Endothelial cell of hepatic sinusoid (primary cell): ENCODE measurements at regions not wholly inside any gene's neighbourhood (a gene's known extent, or its start where the extent isn't known, plus 50 kb on each side); places are given as distances from the start of the nearest gene placed in this dataset.

Source experiments
- in situ Hi-C: cut with HindIII; loops from 2 replicates; pipeline ENCODE4 v1.10.0; 2017; ENCODE audit warnings: low sequenced_read_pairs

DNA sequence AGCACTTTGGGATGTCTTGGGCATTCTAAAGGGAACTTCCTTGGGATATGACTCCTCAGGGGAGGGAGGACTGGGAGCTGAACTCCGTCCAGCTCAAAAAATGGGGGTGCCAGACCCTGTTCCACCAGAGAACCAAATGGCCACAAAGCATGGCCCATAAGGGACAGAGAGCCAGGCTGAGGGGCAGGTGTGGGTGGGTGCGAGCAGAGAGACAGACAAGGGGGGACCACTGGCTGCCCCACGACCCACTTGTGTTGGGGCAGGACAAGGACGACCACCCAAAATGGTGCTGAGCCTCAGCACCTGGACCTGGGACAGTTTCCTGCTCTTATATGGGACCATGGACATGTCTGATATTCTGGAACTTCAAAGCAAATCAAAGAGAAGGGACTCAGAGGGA, 148.2 kb upstream of the MLN start:
- in situ Hi-C loops, result no loop called here

DNA sequence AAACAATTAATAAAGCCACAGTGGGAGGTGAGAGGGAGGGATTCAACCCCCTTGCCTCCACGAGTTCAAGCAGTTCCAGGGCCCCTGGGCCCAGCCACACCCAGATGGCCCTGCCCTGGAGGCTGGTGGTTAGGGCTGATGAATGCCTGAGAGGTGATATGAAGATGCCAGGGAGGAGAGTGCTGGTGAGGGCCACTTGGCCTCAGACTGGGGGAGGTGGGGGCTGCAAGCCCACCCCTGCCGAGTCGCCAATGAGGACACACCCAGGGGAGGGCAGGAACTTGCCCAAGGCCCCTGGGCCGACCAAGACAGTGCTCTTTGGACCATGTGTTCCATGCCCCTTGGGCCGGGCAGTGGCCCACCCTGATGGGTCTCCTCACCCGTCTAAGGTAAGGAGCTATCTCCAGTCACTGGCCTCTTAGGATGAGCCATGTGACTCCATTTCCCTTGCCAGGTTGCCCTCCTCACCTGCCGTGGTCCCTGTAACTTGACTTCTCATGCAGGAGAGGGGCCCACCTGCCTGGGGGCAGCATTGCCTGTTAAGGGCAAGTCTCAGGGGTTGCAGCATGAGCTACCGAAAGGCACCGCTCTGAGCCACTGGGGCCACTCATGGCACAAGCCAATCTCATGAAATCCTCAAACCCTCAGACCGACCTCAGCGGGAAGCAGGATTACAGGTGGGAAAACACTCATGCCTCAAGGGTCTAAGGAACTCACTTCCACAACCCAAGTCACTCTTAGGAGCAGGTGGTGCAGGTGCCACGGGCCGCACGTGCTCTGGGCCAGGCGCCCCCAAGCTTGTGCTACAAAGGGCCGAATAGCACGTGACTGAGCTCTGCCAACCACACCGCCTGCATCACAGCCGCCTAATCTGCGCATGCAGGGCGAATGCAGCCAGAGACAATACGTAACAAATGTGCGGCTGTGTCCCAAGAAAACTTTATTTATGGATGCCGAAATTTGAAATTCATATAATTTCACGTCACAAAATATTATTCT, 147.4 kb upstream of the MLN start:
- in situ Hi-C loops, result no loop called here

DNA sequence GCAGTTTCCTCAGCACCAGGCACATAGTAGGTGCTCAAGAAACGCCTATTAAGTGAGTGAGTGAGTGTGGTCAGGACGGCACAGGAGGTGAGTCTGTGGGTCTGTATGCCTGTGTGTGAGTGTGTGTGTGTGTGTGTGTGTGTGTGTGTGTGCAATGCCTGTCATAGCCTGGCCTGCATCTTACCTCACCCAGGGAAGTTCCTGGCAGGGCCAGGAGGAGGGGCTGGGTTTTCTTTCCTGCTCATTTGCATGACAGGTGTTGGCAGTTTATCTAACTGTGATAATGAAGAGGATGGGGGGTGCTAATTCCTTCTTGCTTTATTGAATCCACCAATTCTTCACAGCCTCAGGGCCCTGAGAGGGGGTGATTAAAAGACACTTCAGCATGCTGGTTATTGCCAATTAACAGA, 146.7 kb upstream of the MLN start:
- in situ Hi-C loops, result no loop called here

DNA sequence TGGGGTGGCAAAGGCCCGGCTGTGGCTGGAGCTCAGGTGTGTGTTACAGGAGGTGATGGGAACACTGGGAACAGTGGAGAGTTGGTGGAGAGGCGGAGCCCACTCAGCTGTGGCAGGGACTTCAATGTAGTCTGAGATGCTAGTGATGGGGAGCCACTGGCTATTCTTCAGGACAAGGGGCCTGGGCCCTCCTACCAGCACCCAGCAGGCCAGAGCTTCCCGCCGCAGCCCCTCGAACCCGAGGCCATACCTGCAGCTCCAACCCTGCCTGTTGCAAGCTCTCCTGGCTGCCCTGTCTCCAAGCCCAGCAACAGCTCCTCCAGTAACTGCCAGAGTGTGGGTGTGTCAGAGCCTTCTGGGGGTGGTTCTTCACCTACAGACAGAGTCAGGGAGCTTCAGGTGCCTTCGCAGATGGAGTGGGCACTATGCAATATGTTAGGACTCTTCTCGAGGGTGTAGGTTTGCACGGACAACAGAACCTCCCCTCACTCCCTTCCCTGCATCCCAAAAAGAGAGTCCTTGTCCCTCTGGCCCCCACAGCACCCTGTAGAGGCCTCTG, 146.2 kb upstream of the MLN start:
- in situ Hi-C loops, result loop anchor here (5.0 kb wide), 2 partner anchors 53 to 183 kb away; no protein-coding TSS in a partner anchor

DNA sequence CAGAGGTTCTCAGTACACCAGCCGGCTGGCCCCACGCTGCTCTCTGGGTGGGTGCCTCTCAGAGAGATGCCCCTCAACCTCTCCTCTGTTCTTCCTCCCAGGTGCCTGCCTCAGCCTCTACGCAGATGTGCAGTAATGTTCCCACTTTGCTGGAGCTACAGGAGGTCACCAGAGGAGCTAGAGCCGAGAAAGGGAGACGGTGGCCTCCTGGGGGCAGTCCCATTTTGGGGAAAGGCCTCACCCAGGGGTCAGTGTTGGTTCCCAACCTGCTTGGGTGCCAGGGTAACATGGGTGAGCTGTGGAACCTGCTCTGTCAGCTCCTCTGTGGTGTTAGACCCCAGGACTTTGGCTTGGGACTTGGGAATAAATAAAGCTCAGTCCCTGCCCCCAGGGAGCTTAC, 145.3 kb upstream of the MLN start:
- in situ Hi-C loops, result loop anchor here (5.0 kb wide), 2 partner anchors 52 to 182 kb away; no protein-coding TSS in a partner anchor

GRCh38 chr6:33947916-33948594, 144.3 kb upstream of the MLN start:
- in situ Hi-C loops, result loop anchor here (5.0 kb wide), 2 partner anchors 51 to 181 kb away; no protein-coding TSS in a partner anchor

DNA sequence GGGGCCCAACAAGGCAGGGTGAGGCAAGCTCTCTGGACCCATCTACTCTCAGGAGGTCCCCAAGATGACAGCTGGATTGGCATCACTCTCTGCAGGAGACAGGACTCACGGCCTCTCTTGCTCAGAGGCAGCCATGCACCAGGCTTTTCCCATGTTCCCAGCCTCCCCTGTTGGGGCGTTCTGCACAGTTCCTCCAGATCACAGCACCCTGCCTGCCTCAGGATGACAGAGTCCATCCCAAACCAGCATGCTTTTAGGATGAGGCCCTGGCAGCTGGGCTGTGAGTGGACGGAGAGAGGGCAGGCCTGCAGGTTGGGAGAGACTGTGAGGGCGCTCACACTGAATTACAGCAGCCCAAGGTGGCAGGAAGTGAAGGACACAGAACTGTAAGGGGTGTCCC, 143.2 kb upstream of the MLN start:
- in situ Hi-C loops, result loop anchor here (5.0 kb wide), 2 partner anchors 50 to 180 kb away; no protein-coding TSS in a partner anchor

GRCh38 chr6:33945931-33946330, 142.1 kb upstream of the MLN start:
- in situ Hi-C loops, result loop anchor here (5.0 kb wide), 2 partner anchors 49 to 179 kb away; no protein-coding TSS in a partner anchor

DNA sequence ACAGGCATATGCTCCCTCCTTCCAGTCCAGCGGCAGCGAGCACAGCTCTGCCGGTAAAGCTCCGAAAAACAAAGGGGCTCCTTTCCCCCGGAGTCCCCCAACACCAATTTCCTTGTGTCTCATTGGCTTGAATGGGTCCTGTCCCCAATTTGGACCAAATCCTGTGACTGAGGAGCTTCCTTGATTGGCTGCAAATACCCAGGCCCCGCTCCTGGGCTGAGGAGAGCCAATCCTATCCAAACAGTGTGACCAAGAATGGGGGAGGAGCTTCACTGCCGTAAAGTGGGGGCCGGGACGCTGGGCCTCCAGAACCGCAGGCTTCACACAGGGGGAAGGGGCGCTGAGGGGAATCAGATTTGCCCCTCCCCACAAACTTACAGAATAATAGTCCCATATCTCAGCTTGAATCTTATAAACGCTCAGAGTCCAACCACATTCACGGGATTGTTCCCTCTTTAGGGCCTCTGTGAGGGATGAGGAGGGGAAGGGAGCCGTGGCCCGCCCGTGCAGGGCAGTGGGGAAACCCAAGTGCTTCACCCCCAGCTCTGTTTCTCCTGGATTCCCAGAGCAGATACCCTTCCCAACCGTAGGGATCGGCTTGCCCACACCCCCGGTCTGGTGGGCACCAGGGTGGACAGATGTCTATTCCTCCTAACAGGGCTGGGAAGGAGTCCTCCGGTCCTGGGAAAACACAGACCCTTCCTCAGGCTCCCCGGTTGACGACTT, 141.0 kb upstream of the MLN start:
- in situ Hi-C loops, result loop anchor here (5.0 kb wide), 2 partner anchors 48 to 178 kb away; no protein-coding TSS in a partner anchor

DNA sequence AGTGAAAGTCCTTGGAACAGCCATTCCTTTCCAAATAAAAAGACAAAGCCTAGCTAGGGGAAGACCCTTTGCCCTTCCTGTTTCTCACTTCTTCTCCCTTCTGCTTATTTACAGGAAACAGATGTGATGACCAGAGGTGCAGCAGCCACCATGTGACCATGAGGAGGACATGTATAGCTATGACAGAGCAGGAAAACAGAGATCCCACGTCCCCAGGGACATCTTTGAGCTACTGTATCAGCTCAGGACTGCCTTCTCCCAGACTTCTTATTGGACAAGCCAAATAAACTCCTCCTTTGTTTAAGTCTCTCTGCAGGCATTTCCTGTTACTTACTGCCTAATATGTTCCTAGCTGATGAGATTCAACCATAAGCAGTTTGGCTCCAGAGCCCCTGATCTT, 133.1 kb upstream of the MLN start:
- in situ Hi-C loops, result no loop called here

DNA sequence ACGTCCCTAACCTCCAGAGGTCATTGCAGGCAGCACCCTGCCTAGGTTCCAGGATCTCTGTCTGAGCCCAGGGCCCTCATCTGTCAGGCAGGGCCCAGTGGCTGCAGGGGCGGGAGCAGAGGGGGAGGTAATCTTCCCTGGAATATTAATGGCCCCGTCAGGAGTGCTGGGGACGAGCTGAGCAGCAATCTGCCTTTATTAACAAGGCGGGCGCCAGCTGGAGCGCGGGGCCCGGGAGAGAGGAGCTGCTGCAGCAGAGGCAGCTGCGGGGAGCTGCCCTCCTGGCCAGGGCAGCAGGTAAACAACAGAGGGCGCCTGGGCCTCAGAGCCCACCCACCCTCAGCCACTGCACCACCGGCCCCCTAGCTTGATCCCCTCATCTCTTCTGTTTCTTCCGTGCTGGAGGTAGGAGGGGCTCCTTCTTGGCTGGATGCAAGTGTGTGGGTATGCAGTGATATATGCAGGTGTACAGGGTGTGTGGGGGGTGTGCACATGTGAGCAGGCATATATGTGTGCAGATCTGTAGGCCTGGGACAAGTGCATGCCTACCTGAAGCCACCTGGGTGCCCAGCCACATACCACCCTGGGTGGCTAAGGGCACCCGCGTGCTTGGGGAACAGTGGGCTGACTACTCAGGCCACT, 131.8 kb upstream of the MLN start:
- in situ Hi-C loops, result no loop called here

GRCh38 chr6:33934731-33935270, 131.0 kb upstream of the MLN start:
- in situ Hi-C loops, result no loop called here

GRCh38 chr6:33933101-33933500, 129.3 kb upstream of the MLN start:
- in situ Hi-C loops, result no loop called here

DNA sequence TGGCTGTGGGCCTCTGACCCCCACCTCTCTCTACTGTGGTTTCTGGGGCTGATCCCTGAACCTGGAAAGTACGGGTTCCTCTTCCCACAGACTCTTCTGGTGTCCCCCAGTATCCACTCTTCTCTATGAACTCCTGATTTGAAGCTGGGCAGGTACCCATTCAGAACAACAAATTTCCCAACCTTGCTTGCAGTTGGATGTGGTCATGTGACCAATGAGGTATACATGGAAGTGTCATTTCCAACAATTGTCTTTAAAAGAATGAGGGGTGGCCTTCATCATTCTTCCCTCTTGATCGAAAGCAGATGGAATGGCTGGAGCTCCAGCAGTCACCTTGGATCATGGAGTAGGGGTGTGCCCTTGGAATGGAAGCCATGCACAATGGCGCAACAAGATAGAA, 128.0 kb upstream of the MLN start:
- in situ Hi-C loops, result no loop called here

GRCh38 chr6:33929575-33930288, 125.9 kb upstream of the MLN start:
- in situ Hi-C loops, result no loop called here

DNA sequence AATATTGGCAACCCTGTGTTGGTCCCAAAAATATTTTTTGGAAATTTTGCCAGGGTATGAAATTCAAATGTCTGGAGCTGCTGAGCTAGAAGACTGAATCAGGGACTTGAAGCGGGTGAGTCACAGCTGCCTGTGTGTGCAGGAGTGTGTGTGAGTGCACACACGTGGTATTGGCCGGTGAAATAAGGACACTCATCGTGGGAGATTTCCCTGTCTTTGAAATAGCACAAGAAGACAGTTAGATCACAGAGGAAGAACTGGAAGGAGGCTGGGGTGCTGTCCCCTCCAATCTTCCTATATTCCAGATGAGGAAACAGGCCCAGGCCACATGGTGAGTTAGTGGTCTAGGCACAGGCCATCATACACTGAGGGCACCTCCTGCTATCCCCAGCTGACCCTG, 123.8 kb upstream of the MLN start:
- in situ Hi-C loops, result no loop called here

DNA sequence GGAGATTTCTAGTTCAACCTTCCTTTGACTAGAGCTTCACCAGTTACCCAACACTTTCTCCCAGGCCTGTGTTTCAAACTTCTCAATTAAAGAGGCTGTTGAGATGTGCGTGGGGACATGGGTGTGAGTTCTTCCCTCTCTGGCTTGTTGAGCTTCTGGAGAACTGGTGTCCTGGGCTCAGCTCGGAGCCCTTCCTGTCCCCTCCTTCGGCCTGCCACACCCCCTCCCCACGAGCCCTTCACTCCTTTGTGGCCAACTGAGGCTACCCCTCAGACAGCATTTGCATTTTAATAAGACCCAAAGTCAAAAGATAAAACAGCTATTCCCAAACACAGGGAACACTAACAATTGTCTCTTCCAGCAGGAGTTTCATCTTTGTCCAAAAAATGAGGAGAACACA, 123.3 kb upstream of the MLN start:
- in situ Hi-C loops, result no loop called here

DNA sequence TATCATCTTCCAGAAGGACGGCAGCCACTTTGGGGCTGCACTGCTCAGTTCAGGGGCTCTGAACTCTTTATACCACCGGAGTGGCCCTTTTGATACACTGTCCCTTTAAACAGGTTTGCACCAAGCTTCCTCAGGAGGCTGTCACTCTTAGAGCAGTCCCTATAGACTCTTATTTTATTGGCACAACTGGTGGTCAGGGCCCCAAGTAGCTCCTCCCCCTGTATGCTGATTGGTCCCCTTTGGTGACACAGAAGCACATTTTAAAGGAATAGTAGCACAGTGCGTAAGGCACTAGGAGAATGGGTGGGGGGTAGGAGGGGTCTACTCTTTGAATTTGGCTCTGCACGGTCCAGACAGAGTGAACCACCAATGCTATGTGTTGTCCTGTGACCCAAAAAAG, 122.6 kb upstream of the MLN start:
- in situ Hi-C loops, result no loop called here

DNA sequence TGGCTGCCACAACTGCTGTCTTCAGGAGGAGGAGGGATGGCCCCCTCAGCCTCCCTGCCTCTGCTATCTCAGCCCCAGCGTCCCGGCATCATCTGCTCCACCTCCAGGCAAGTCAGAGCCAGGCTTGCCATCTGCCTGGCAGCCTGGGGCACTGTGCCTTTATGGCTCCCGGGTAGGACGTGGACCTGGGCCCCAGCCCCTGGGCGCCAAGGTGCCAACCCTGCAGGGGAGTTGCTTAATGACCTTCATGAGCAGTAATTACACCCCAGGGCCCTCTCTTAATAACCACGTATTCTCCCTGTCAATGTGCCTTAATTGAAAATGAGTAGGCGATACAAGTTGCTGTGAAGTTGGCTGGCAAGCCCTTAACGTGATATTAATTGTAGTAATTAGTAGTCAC, 122.1 kb upstream of the MLN start:
- in situ Hi-C loops, result no loop called here
